Epidermal melanocyte (primary cell): ENCODE measurements at regions not wholly inside any gene's neighbourhood (a gene's known extent, or its start where the extent isn't known, plus 50 kb on each side); places are given as distances from the start of the nearest gene placed in this dataset.
A peak's percentile ranks its signal among the peaks of the same experiment; 100 is the strongest.

Experiments
- DNase-seq: peaks from one replicate; pipeline ENCODE4 v3.0.0; 2011; ENCODE audit warnings: low spot score; ENCODE audit not compliant: insufficient read length

DNA sequence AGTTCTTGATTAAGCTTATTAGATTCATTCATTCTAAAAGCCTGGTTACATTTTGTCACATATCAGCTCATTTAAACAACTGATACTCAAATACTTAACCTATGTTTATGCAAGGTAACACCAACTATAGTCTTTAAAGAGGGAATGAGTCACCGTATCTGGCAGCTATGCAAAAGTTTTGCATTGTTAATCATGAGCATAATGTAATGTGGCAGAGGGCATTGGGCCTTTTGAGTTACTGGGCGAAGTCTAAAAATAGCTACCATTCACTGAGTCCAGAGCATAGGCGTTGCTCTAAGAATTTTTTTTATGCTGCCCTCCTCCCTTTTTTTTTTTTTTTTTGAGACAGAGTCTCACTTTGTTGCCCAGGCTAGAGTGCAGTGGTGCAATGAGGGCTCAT, 277.7 kb upstream of the ZNF717 start:
- DNase-seq, result no peak

DNA sequence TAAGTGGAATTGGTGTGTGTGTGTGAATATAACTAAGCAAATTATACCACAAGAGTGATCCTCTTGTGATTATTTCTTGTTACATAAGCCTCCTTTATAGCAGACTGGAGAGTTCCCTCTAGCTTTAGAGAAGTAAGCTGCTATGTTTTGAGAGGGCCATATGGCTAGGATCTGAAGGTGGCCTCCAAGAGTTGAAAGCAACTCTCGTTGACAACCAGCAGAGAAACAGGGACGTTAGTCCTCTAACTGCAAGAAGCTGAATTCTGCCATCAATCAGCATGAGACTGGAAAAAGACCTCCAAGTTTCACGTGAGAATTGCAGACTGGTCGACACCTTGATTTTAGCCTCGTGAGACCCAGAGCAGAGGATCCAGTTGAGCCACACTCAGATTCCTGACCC, 278.5 kb upstream of the ZNF717 start:
- no peak for DNase-seq

DNA sequence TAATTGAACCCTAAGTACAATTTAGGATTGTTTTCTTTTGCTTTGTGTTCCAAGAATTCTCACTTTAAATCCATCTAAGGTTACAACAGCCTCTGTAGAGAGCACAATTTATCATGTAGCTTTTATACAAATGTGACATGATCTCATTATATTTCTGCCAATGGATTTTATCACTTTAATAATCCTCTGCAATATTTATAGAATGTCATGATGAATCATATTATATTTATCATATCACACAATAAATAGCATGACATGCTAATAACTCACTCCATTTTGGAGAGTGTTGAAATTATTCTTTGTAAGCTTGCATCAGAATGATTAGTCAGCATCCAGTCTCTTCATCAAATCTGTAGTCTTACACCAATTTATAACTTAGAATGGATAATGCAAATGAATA, 280.6 kb upstream of the ZNF717 start:
- no peak for DNase-seq

DNA sequence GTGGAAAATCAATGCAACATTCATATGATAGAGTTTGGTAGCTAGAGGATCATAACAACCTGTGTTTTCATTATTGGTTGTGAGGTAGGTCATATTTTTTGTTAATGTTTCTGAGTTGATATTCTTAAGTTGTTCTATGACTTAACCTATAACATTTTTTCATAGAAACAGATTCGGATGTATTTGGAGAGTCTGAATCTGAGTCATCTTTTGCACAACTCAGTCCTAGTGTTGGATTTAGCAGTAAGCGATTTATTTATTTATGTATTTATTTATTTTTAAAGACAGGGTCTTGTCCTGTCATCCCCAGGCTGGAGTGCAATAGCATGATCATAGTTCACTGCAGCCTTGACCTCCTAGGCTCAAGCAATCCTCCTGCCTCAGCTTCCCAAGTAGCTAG, 292.8 kb upstream of the ZNF717 start:
- DNase-seq, result no peak

DNA sequence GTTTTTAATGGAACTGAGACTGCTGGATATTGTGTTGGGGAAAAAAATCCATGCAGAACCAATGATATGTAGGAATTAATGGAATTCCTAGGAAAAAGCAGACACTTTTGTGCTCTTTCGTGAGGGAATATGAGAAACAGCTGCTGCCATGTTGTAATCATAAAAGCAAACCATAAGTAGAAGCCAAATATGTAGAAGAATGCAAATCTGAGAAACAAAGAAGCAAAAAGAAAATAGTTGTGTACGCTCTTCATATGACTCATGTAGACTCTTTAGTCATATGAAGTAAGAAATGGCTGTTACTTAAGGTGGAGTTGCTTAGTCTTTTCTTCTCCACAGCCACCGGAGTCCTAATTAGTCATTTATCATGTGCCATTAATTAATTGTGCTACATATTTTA, 298.6 kb upstream of the ZNF717 start:
- no peak for DNase-seq

DNA sequence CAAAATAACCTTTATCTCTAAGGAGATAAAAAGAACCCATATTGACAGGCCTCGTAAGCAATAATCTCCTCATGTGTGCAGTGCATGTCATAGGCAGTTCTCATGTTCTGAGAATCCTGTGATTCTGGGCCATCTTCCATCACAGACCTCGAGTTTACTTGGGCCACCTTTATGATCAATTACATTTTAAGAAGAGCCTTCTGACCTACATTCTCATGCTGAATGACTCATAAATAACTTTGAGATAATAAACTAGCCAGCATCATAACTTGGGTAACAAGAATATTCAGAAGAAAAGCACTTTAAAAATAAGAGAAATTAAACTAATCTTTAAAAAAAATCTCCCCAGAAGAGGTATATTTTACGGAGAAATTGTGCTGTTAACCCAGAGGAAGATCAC, 310.7 kb upstream of the ZNF717 start:
- DNase-seq, result no peak

DNA sequence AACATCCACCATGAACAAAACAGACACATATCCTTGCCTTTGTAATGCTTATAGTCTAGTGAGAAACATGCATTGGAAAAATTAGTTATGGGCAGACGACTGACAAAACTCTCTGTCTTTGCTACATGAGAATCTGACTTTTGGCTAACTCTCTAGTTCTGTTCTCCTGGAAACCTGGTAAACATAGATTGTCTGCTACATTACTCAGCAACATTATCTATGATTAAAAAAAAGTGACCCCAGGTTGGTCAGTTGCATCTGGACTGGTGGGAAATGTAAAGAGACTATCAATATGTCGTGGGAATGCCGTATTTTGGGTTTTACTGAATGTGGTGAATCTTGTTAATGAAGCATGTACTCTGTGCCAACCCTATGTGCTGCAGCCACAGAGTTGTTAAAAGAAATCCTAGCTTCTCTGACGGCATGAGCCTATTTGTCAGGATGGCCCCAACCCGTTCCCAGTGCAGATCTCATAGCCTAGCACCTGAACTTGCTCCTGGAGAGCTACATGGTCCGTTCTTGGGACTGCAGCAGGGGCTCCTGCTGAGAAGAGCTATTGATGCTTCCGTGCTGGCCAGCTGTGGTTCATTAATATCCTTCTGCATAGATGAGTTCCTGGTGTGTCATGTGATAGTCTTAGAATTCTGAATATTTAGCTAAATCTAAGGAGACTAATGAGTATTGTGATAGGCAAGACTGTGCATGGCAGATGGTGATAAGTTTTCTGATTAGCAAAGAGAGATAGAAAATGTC, 311.7 kb upstream of the ZNF717 start:
- DNase-seq, result no peak

DNA sequence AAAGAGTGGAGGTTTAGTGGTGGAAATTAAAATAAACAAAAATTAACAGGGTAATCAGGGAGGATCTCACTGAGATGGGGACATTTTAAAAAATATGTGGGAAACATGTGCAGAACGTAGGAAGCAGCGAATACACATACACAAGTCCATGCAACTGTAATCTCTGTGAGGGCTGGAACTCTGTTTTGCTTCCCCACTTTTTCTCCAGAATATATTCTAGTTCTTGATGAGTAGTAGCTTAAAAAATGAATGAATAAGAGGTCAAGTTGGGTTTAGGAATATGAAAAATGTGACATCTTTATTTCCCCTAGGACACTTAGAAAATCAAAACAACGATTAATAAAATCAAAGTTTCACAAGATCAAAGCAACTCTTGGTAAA, 312.2 kb upstream of the ZNF717 start:
- no peak for DNase-seq

DNA sequence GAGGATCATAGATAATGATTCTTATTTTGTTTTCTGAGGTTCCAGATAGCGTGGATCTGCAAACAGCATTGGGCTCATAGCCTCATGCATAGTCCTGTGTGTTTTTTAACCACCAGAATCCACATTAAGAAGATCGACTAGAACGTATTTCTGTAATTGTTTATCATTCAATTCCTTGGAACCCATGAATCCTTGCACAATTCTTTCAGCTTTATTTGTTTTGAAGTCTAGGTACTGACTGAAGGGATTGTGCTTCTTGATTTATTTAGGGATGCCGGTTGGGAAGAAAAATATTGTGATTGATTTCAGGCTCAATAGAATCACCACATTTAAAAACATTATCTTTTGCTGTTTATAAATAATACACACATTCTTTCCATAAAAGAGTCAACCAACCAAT, 314.6 kb upstream of the ZNF717 start:
- DNase-seq, result no peak

DNA sequence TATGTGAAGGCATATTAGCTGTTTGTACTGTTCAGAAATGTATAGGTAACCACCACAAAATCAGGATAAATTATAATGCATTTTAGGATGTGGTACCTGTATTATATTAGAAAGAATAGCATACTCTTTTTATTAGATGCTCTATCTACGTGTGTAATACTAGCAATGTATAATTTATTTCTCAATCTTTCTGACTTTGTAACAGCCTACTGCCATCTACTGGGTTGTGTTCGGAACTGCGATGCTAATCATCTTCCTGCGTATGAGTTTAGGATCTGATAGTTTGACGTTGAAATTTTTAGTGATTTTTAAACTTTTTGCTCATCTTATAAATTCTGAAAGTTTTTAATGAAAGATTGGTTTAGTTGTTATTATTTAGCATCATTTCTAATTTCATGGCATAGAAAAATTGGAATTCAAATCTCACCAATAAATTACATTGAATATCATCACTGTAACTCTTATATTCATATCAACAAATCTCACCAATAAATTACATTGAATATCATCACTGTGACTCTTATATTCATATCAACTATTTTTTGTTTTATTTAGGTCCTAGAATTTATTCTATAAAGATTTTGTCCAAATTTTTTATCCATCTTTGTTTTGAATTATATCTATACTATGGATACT, 322.7 kb upstream of the ZNF717 start:
- peak; percentile 31 for DNase-seq

DNA sequence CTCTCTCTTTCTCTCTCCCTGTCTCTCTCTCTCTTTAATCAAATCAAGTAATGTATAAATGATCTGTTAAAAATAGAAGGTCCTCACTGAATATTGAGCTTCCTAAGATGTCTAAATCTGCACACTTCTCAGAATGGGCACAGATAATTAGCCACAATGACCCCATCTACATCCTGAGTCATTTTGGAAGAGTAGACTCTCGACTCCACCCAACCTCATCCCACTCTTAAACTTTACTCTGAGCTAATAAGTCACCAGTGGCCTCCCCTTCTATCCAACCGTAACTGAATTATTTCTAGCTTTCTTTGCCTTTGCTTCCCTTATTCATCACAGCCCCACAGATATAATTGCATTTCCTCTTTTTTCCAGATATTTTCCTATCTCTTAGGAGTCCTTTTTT, 326.5 kb upstream of the ZNF717 start:
- no peak for DNase-seq

DNA sequence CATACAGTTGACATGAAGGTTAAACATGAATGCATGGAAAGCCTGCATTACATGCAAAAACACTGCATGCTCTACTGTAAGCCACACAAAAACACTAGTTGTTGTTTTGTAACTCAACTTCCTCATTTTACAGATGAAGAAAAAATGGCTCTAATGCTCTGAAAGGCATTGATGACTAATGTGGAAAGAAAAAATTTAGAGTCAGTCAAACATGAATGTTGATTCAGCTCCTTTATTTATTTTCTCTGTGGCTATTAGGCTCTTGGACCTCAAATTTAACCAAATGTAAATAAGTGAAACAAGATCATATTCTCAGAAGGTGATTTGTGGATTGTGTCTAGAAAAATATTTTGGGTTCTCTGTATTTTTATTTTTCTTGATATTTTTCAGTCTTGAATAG, 336.7 kb upstream of the ZNF717 start:
- no peak for DNase-seq

DNA sequence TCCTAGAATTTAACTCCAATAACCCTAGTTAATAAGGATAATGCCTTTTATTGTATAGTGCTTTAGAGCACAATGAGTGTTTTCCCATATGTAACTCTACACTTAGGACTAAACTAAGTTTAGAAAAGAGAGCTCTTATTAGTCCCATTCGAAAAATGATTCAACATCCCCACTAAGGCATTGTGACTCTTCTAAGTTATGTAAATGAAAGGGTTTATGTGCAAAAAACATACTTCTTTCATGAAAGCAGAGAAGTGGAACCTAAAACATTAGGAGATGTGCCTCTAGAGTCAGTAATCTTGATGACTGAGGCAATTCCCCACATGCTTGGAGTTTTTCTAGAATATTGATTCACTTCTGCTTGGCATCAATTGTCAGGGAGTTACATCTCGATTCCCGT, 344.1 kb upstream of the ZNF717 start:
- DNase-seq, result no peak

DNA sequence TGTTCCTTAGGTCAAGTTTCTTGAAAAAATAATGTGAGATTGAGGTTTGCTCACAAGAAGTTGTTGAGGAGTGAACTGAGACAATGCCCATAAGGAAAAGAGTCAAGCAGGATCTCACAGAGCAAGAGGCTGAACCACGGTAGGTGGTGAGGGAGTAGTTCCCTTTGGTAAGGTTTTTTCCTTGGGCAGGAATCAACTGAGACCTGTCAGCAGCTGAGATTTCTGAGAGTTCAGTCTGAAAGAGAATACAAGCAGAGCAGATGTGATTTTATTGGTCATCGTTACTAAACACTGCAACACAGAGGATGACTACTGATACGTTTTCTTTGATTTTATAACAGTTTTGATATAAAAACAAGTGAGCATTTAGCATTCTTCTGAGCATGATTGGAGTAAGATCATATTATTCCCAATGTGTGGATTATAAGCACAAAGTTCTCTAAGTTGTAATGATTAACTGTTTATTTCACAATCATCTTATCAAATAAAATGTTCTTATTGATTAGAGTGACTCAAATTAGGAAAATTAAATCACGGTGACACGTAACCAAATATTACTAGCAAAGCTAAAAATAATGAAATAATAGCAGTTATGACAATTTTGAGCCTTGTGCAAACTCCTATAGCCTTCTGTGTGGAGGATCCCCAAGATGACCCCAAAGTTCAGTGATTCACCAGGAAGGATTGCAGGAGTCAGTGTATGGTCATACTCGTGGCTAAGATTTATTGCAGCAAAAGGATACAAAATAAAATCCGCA, 346.2 kb upstream of the ZNF717 start:
- no peak for DNase-seq

DNA sequence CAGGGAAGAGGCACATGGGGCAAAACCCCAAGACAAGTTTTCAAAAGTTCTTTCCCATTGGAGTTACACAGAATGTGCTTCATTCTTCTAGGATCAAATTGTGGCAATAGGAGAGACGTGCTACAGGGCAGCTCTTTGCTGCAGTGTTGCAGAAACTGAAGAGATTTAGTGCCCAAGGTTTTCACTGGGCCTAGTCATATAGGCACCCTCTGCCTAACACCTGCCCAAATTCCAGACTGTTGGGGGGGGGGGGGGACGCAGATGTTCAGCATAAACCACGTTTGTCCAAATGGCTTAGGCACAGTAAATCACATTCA, 346.8 kb upstream of the ZNF717 start:
- DNase-seq, result no peak

DNA sequence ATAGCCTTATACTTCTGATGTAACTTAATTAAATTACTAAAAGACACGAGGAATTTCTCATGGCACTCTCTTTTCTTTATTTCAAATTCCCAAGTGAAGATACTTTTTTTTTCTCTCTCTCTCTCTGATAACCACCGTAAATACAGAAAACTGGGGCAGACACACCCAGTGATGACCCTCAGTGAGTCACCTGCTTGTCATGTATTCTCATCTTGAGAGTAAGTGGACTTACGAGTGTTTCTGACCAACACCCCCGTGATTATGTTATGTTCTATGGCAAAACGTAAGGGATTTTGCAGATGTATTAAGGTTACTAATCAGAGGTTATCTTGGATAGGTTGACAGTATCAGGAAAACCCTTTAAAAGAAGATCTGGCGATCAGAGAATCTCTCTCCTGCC, 348.8 kb upstream of the ZNF717 start:
- DNase-seq, result no peak

DNA sequence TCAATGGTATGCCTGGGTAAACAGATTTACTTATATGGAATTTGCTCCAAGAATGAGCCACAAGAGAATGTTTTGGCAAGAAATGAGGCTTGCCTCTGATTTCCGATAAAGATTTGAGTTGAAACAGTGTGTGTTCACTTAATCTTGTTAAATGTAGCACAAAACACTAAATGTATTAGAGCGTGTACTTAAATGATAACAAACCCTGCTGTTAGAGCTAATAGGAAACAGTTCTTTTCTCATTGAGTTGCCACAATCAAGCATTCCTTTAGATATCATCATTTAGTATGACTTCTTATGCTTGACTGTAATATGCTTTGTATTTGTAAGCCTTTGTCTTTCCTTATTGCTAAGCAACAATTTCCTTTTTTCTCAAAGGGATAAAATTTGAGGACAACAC, 353.6 kb upstream of the ZNF717 start:
- no peak for DNase-seq

DNA sequence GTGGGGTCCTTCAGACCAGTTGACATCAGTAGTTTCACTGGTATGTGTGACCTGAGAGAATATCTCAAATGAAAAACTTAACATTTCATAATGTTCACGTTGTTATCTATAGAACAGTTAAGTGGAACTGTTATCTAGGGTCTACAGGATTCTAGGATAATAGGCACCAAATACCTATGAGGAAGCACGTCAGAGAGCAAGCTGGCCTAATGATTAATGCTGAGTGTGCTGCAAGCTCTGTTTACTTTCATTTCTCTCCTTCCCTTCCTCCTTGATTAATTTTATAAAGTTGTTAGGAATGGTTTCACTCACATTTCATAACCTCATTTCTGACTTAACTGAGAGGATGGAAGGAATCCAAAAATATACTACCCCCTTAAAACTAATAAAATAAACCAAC, 362.5 kb upstream of the ZNF717 start:
- DNase-seq, result no peak

DNA sequence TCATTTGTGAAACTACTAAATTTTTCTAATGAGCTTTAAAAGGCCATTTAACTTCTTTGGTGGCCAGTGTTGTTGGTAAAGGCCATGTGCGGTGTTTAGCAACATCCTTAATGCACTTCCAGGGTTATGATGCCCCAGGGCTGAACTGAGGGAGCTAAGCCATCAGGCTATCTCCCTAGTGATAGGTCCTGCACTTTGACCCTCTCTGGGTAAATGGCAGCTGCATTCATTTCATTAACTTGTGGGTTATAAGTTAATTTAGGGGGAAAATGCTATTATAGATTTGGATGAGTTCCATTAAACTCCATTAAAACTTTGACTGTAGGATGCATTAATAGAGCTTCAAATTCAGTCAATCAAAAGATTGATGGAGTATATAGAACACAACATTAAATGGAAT, 366.7 kb upstream of the ZNF717 start:
- DNase-seq, result no peak

DNA sequence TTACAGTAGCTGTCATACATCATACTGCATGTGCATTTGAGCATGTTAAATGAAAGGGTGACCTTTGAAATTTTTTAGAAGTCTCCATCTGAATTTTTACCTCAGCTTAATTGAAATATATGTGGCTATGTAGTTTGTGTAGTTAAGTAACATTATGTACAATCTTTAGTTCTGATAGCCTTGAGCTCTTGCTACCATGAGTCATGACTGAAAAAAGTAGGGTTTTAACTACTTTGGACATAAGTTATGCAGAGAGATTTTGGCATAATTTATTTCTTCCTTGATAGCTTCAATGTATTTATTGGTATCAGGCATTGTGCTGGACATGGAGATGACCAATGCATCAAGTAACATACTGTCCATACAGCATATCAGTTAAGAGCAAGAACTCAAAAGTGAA, 376.5 kb upstream of the ZNF717 start:
- DNase-seq, result no peak

DNA sequence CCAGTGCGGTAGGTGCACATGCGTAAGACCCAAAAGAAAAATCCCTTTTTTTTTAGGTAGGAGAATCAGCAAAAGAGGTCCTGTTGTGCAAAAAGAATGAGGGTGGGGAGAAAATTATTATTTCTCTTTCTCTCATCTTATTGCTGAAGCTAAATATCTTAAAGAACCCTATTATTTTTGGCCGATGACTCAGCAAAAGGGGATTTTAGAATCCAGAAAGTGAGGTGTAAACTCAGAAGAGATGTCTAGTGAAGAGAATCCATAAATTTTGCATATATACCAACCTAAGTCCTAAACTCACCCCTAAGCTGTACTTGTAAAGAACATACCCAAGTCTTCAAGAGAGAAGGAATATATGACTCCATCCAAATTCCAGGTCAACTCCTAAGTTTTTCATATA, 386.3 kb upstream of the ZNF717 start:
- no peak for DNase-seq

DNA sequence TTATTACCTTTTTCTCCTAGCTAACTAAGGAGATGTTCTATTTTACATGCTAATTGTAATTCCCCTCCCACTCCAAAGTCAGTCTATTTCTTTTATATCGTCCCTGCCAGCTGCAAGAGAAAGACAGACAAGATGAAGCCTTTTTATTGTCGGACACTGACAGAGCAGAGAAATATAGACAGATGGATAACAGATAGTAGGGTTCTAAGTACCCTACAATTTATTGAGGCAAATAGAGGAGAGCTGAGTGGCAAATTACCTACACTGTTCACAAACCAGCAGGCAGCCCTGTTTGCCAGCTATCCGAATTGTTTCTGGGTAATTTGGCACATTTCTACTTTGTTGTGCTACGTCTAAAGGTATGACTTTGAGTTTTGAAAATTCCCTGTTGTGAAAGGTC, 392.3 kb upstream of the ZNF717 start:
- DNase-seq, result no peak

DNA sequence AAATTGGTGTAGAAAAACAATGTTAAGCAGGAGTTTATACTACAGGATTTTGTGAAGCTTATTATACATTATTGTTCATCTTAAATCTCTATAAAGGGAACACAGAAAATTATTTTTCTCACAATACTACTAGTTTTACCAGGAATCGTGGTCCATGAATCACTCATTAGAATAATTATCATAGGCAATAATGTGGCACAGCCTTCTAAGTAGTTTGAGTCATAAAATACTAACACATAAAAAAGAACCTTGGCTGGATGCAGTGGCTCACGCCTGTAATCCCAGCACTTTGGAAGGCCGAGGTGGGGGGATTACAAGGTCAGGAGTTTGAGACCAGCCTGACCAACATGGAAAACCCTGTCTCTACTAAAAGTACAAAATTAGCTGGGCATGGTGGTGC, 393.1 kb upstream of the ZNF717 start:
- DNase-seq, result no peak
